ENCODE measurements at regions not wholly inside any gene's neighbourhood (a gene's known extent, or its start where the extent isn't known, plus 50 kb on each side); places are given as distances from the start of the nearest gene placed in this dataset.

DNA sequence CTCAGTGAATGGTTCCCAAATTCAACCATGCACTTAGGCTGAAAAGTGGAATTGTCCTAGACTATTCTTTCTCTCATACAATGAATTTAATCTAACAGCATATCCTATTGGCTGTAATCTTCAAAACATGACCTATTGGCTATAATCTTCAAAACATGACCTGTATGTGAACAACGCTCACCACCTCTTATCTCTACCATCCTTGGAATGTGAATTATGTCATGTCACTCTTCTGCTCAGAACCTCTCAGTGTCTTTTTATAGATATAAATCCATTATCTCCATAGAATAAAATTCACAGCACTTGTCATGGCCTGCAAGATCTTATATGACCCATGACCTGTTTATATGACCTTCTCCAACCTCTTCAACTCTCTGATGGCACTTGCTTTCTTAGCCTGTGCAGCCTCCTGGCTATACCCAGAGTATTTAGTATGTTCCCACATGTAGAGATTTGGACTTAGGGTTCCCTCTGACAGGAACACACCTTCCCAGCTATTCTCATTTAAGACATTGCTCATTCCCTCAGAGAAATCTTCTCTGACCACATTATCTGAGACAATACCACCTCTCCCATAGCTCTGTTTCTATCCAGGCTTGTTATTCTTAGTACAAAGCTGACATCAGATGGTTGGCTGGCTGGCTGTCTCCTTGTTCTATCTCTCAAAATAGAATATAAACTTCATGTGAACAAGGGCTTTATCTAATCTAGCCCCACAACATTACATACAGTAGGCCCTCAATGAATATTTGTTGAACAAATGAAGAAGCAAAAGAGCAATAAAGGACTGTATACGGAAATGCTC is 275.0 kb upstream of the PREP start:
- no peaks in the 10 kb centered on the region for H3K4me1 Mint-ChIP-seq
- ATAC-seq (no peak), DNase-seq (ENCODE audit: low spot score) (no peak)
- Histone ChIP-seq H3K4me3 (no peak overlapping the region), H3K36me3 (ENCODE audit: insufficient read depth) (no peaks in the 10 kb centered on the region), H3K9me2 (ENCODE audit: insufficient read depth) (0 out of 2 replicates have a peak, but pooled peaks cover 9% of the 10 kb centered on the region), H4K20me1 (replicated peaks; ENCODE audit: insufficient read depth) (no peaks in the 10 kb centered on the region), H2AFZ (no peak overlapping the region), H3K4me1 (ENCODE audit: insufficient read depth) (no peaks in the 10 kb centered on the region), H3K4me2 (no peak overlapping the region), H3K27me3 (ENCODE audit: insufficient read depth) (no peaks in the 10 kb centered on the region), H3F3A (replicated peaks; ENCODE audit: low read depth) (no peaks in the 10 kb centered on the region), H3K79me2 (replicated peaks; ENCODE audit: insufficient read depth) (no peaks in the 10 kb centered on the region), H3K27ac (ENCODE audit: low read depth) (no peak overlapping the region)
- H3K36me3 Mint-ChIP-seq (ENCODE audit: low read depth): no peaks in the 10 kb centered on the region
- H3K4me3 Mint-ChIP-seq: no peak overlapping the region
- no peak overlapping the region for H3K27ac Mint-ChIP-seq
- TF ChIP-seq, protein P1, sequence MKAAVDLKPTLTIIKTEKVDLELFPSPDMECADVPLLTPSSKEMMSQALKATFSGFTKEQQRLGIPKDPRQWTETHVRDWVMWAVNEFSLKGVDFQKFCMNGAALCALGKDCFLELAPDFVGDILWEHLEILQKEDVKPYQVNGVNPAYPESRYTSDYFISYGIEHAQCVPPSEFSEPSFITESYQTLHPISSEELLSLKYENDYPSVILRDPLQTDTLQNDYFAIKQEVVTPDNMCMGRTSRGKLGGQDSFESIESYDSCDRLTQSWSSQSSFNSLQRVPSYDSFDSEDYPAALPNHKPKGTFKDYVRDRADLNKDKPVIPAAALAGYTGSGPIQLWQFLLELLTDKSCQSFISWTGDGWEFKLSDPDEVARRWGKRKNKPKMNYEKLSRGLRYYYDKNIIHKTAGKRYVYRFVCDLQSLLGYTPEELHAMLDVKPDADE (IDR thresholded peaks at IDR 0.05): no peak
- TF ChIP-seq EZH2 (IDR thresholded peaks at IDR 0.05; ENCODE audit: low read depth, unreplicated experiment): no peak
- no peak for TF ChIP-seq ZNF331 (CRISPR knock-in tag; IDR thresholded peaks at IDR 0.05; ENCODE audit: low read depth)
- no peak for TF ChIP-seq ZNF114 (CRISPR knock-in tag; IDR thresholded peaks at IDR 0.05)
- no peak for TF ChIP-seq JUNB (IDR thresholded peaks at IDR 0.05; ENCODE audit: unreplicated experiment)
- TF ChIP-seq, protein P2, sequence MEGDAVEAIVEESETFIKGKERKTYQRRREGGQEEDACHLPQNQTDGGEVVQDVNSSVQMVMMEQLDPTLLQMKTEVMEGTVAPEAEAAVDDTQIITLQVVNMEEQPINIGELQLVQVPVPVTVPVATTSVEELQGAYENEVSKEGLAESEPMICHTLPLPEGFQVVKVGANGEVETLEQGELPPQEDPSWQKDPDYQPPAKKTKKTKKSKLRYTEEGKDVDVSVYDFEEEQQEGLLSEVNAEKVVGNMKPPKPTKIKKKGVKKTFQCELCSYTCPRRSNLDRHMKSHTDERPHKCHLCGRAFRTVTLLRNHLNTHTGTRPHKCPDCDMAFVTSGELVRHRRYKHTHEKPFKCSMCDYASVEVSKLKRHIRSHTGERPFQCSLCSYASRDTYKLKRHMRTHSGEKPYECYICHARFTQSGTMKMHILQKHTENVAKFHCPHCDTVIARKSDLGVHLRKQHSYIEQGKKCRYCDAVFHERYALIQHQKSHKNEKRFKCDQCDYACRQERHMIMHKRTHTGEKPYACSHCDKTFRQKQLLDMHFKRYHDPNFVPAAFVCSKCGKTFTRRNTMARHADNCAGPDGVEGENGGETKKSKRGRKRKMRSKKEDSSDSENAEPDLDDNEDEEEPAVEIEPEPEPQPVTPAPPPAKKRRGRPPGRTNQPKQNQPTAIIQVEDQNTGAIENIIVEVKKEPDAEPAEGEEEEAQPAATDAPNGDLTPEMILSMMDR (conservative IDR thresholded peaks at IDR 0.05; ENCODE audit: low read depth in 2 of 2): no peak
- TF ChIP-seq, protein P3, sequence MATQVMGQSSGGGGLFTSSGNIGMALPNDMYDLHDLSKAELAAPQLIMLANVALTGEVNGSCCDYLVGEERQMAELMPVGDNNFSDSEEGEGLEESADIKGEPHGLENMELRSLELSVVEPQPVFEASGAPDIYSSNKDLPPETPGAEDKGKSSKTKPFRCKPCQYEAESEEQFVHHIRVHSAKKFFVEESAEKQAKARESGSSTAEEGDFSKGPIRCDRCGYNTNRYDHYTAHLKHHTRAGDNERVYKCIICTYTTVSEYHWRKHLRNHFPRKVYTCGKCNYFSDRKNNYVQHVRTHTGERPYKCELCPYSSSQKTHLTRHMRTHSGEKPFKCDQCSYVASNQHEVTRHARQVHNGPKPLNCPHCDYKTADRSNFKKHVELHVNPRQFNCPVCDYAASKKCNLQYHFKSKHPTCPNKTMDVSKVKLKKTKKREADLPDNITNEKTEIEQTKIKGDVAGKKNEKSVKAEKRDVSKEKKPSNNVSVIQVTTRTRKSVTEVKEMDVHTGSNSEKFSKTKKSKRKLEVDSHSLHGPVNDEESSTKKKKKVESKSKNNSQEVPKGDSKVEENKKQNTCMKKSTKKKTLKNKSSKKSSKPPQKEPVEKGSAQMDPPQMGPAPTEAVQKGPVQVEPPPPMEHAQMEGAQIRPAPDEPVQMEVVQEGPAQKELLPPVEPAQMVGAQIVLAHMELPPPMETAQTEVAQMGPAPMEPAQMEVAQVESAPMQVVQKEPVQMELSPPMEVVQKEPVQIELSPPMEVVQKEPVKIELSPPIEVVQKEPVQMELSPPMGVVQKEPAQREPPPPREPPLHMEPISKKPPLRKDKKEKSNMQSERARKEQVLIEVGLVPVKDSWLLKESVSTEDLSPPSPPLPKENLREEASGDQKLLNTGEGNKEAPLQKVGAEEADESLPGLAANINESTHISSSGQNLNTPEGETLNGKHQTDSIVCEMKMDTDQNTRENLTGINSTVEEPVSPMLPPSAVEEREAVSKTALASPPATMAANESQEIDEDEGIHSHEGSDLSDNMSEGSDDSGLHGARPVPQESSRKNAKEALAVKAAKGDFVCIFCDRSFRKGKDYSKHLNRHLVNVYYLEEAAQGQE (IDR thresholded peaks at IDR 0.05; ENCODE audit: unreplicated experiment): no peak
- no peak for TF ChIP-seq POLR2AphosphoS5 (IDR thresholded peaks at IDR 0.05; ENCODE audit: low read depth)
- TF ChIP-seq NANOG (IDR thresholded peaks at IDR 0.05; ENCODE audit: borderline replicate concordance): no peak
- TF ChIP-seq, protein P4, sequence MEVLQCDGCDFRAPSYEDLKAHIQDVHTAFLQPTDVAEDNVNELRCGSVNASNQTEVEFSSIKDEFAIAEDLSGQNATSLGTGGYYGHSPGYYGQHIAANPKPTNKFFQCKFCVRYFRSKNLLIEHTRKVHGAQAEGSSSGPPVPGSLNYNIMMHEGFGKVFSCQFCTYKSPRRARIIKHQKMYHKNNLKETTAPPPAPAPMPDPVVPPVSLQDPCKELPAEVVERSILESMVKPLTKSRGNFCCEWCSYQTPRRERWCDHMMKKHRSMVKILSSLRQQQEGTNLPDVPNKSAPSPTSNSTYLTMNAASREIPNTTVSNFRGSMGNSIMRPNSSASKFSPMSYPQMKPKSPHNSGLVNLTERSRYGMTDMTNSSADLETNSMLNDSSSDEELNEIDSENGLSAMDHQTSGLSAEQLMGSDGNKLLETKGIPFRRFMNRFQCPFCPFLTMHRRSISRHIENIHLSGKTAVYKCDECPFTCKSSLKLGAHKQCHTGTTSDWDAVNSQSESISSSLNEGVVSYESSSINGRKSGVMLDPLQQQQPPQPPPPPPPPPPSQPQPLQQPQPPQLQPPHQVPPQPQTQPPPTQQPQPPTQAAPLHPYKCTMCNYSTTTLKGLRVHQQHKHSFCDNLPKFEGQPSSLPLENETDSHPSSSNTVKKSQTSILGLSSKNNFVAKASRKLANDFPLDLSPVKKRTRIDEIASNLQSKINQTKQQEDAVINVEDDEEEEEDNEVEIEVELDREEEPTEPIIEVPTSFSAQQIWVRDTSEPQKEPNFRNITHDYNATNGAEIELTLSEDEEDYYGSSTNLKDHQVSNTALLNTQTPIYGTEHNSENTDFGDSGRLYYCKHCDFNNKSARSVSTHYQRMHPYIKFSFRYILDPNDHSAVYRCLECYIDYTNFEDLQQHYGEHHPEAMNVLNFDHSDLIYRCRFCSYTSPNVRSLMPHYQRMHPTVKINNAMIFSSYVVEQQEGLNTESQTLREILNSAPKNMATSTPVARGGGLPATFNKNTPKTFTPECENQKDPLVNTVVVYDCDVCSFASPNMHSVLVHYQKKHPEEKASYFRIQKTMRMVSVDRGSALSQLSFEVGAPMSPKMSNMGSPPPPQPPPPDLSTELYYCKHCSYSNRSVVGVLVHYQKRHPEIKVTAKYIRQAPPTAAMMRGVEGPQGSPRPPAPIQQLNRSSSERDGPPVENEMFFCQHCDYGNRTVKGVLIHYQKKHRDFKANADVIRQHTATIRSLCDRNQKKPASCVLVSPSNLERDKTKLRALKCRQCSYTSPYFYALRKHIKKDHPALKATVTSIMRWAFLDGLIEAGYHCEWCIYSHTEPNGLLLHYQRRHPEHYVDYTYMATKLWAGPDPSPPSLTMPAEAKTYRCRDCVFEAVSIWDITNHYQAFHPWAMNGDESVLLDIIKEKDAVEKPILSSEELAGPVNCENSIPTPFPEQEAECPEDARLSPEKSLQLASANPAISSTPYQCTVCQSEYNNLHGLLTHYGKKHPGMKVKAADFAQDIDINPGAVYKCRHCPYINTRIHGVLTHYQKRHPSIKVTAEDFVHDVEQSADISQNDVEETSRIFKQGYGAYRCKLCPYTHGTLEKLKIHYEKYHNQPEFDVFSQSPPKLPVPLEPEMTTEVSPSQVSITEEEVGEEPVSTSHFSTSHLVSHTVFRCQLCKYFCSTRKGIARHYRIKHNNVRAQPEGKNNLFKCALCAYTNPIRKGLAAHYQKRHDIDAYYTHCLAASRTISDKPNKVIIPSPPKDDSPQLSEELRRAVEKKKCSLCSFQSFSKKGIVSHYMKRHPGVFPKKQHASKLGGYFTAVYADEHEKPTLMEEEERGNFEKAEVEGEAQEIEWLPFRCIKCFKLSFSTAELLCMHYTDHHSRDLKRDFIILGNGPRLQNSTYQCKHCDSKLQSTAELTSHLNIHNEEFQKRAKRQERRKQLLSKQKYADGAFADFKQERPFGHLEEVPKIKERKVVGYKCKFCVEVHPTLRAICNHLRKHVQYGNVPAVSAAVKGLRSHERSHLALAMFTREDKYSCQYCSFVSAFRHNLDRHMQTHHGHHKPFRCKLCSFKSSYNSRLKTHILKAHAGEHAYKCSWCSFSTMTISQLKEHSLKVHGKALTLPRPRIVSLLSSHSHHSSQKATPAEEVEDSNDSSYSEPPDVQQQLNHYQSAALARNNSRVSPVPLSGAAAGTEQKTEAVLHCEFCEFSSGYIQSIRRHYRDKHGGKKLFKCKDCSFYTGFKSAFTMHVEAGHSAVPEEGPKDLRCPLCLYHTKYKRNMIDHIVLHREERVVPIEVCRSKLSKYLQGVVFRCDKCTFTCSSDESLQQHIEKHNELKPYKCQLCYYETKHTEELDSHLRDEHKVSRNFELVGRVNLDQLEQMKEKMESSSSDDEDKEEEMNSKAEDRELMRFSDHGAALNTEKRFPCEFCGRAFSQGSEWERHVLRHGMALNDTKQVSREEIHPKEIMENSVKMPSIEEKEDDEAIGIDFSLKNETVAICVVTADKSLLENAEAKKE (CRISPR knock-in tag; IDR thresholded peaks at IDR 0.05): no peak
- no peak for TF ChIP-seq STAT1 (IDR thresholded peaks at IDR 0.05; ENCODE audit: unreplicated experiment)
- TF ChIP-seq EZH2phosphoT487 (IDR thresholded peaks at IDR 0.05; ENCODE audit: unreplicated experiment): no peak
- no peak for TF ChIP-seq CREB1 (CRISPR knock-in tag; IDR thresholded peaks at IDR 0.05; ENCODE audit: low read depth)
- no peaks in the 10 kb centered on the region for H3K27me3 Mint-ChIP-seq (ENCODE audit: insufficient read depth, low read depth, poor library complexity)
- H3K9me3 Mint-ChIP-seq: peaks cover 9% of the 10 kb centered on the region; the same call in 2 of the 3 replicates
